Gastrocnemius medialis (tissue), 4 donors: ENCODE measurements at regions not wholly inside any gene's neighbourhood (a gene's known extent, or its start where the extent isn't known, plus 50 kb on each side); places are given as distances from the start of the nearest gene placed in this dataset.

Experiments used
- CTCF ChIP-seq, 5 experiments: fragments of 450-650 bp in 3 of 5; fragments of 200-600 bp in 2 of 5; sonication (generic) in 2 of 5; IDR thresholded peaks in 4 of 5; conservative IDR thresholded peaks in 1 of 5; 1 replicate in 4 of 5; 2 replicates in 1 of 5; pipeline ENCODE4 v1.5.1; 2016 to 2019; ENCODE audit warnings: antibody characterized with exemption in 5 of 5, mild to moderate bottlenecking in 3 of 5, moderate library complexity in 3 of 5
- POLR2A ChIP-seq, 2 donors: fragments of 450-650 bp; IDR thresholded peaks; one replicate each; pipeline ENCODE4 v1.6.1; 2017; ENCODE audit warnings: antibody characterized with exemption in 2 of 2, mild to moderate bottlenecking in 2 of 2, moderate library complexity in 2 of 2

DNA sequence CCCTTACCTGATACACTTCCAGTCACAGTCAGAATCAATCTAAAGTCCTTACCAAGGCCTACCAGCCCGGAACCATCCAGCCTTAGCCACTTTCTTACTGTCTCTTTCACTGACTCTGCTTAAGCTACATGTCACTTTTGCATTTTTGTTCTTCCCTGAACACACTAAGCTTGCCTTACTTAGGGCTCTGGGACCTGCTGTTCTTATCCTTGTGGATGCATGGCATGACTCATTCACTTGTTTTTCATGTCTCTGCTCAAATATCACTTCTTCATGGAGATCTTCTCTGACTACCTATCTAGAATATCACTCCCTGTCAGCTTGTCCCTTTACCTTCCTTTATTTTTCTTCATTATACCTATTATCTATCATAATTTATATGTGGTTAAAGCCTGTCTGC, 65.6 kb upstream of the ZDHHC17 start:
- no peak for TF ChIP-seq CTCF (IDR thresholded peaks at IDR 0.05 in 4 of 5, conservative IDR thresholded peaks at IDR 0.05 in 1 of 5)
- no peak for TF ChIP-seq POLR2A (IDR thresholded peaks at IDR 0.05)
